Astrocyte (in vitro differentiated cells and primary cell): ENCODE measurements at regions not wholly inside any gene's neighbourhood (a gene's known extent, or its start where the extent isn't known, plus 50 kb on each side); places are given as distances from the start of the nearest gene placed in this dataset.

Experiments used
- DNase-seq: peaks from one replicate; pipeline ENCODE4 v3.0.0-alpha.2; 2010; ENCODE audit warnings: low read depth
- FAIRE-seq: peaks from 2 replicates; lab custom pipeline; 2011; peaks lifted over from hg19 to GRCh38; lab: Jason Lieb, UNC
- H2AFZ ChIP-seq: 2 replicates; pipeline ENCODE4 v1.6.0; 2012; ENCODE audit warnings: low read depth, low read length, inconsistent platforms
- H3K27ac ChIP-seq: 2 replicates; pipeline ENCODE4 v1.5.1; 2011; ENCODE audit warnings: low read depth, low read length, inconsistent platforms
- H3K27me3 ChIP-seq: 2 replicates; pipeline ENCODE4 v1.6.0; 2011; ENCODE audit warnings: low read length, inconsistent platforms; ENCODE audit not compliant: insufficient read depth
- H3K36me3 ChIP-seq: 2 replicates; pipeline ENCODE4 v1.5.1; 2011; ENCODE audit warnings: low read length, inconsistent platforms; ENCODE audit not compliant: insufficient read depth
- H3K4me1 ChIP-seq: 2 replicates; pipeline ENCODE4 v1.5.1; 2011; ENCODE audit warnings: low read length, inconsistent platforms; ENCODE audit not compliant: insufficient read depth
- H3K4me2 ChIP-seq: 2 replicates; pipeline ENCODE4 v1.6.0; 2012; ENCODE audit warnings: low read length, inconsistent platforms
- H3K4me3 ChIP-seq: 2 replicates; pipeline ENCODE4 v1.5.1; 2011; ENCODE audit warnings: low read depth, mild to moderate bottlenecking, low read length, inconsistent platforms; ENCODE audit not compliant: insufficient read depth
- H3K79me2 ChIP-seq: 2 replicates; pipeline ENCODE4 v1.6.0; 2012; ENCODE audit warnings: mild to moderate bottlenecking, low read length, inconsistent platforms; ENCODE audit not compliant: insufficient read depth
- H3K9ac ChIP-seq: 2 replicates; pipeline ENCODE4 v1.6.0; 2012; ENCODE audit warnings: mild to moderate bottlenecking, low read length, inconsistent platforms
- H3K9me3 ChIP-seq: 2 replicates; pipeline ENCODE4 v1.5.1; 2012; ENCODE audit warnings: low read depth, mild to moderate bottlenecking, low read length, inconsistent platforms; ENCODE audit not compliant: insufficient read depth
- H4K20me1 ChIP-seq: 2 replicates; pipeline ENCODE4 v1.6.0; 2012; ENCODE audit warnings: low read length, inconsistent platforms; ENCODE audit not compliant: insufficient read depth
- H3K27ac Mint-ChIP-seq: one replicate; pipeline ENCODE4 v1.8.0; 2021; ENCODE audit warnings: mild to moderate bottlenecking, mixed read lengths; ENCODE audit not compliant: unreplicated experiment
- H3K27me3 Mint-ChIP-seq: one replicate; pipeline ENCODE4 v1.8.0; 2021; ENCODE audit warnings: low read depth, mixed read lengths; ENCODE audit not compliant: unreplicated experiment
- H3K36me3 Mint-ChIP-seq: one replicate; pipeline ENCODE4 v1.8.0; 2021; ENCODE audit warnings: low read depth, mixed read lengths; ENCODE audit not compliant: unreplicated experiment
- H3K4me1 Mint-ChIP-seq: one replicate; pipeline ENCODE4 v1.8.0; 2021; ENCODE audit warnings: low read depth, mixed read lengths; ENCODE audit not compliant: unreplicated experiment
- H3K4me3 Mint-ChIP-seq: one replicate; pipeline ENCODE4 v1.8.0; 2021; ENCODE audit warnings: mild to moderate bottlenecking, moderate library complexity, mixed read lengths; ENCODE audit not compliant: unreplicated experiment
- H3K9me3 Mint-ChIP-seq: one replicate; pipeline ENCODE4 v1.8.0; 2021; ENCODE audit warnings: mild to moderate bottlenecking, mixed read lengths; ENCODE audit not compliant: unreplicated experiment
- CTCF ChIP-seq: IDR thresholded peaks from 2 replicates; pipeline ENCODE4 v1.5.1; 2011; ENCODE audit warnings: low read depth, mild to moderate bottlenecking, inconsistent platforms, low read length, moderate library complexity; ENCODE audit not compliant: insufficient read depth
- EZH2 ChIP-seq: IDR thresholded peaks from 2 replicates; pipeline ENCODE4 v1.6.1; 2012; ENCODE audit warnings: mild to moderate bottlenecking, low read length, inconsistent platforms; ENCODE audit not compliant: insufficient read depth

GRCh38 chr11:101666916-101667315 is 83.1 kb upstream of the TRPC6 start:
- TF ChIP-seq CTCF = no peak
- no peak for TF ChIP-seq EZH2
- H2AFZ ChIP-seq = no peak overlapping the region
- no peak for FAIRE-seq

GRCh38 chr11:101661559-101661958 is 77.8 kb upstream of the TRPC6 start:
- no peak for DNase-seq
- no peak overlapping the region for H3K27ac Mint-ChIP-seq
- no peaks in the 10 kb centered on the region for H3K27me3 ChIP-seq

More at GRCh38 chr11:101666916-101667315, 83.1 kb upstream of the TRPC6 start:
- Histone ChIP-seq H3K9ac (no peak overlapping the region), H3K9me3 (no peaks in the 10 kb centered on the region), H3K79me2 (no peaks in the 10 kb centered on the region), H3K4me2 (no peak overlapping the region), H3K4me3 (no peak overlapping the region), H3K27ac (no peak overlapping the region), H3K36me3 (no peaks in the 10 kb centered on the region), H3K27me3 (no peaks in the 10 kb centered on the region), H4K20me1 (no peaks in the 10 kb centered on the region), H3K4me1 (no peaks in the 10 kb centered on the region)
- Mint-ChIP-seq H3K4me3 (no peak overlapping the region), H3K27me3 (peaks cover 1% of the 10 kb centered on the region), H3K4me1 (no peaks in the 10 kb centered on the region), H3K27ac (no peak overlapping the region), H3K36me3 (no peaks in the 10 kb centered on the region), H3K9me3 (peaks cover 5% of the 10 kb centered on the region)
- no peak for DNase-seq

More at GRCh38 chr11:101661559-101661958, 77.8 kb upstream of the TRPC6 start:
- Histone ChIP-seq H3K4me3 (no peak overlapping the region), H3K4me1 (no peaks in the 10 kb centered on the region), H3K9ac (no peak overlapping the region), H2AFZ (no peak overlapping the region), H4K20me1 (no peaks in the 10 kb centered on the region), H3K36me3 (no peaks in the 10 kb centered on the region), H3K27ac (no peak overlapping the region), H3K79me2 (no peaks in the 10 kb centered on the region), H3K4me2 (no peak overlapping the region), H3K9me3 (no peaks in the 10 kb centered on the region)
- H3K27me3 Mint-ChIP-seq = no peaks in the 10 kb centered on the region
- H3K4me1 Mint-ChIP-seq = no peaks in the 10 kb centered on the region
- no peak for TF ChIP-seq CTCF
- TF ChIP-seq EZH2 = no peak
- FAIRE-seq = no peak
- H3K4me3 Mint-ChIP-seq = no peak overlapping the region
- no peaks in the 10 kb centered on the region for H3K36me3 Mint-ChIP-seq
- H3K9me3 Mint-ChIP-seq = peaks cover 11% of the 10 kb centered on the region
